ENCODE measurements at regions not wholly inside any gene's neighbourhood (a gene's known extent, or its start where the extent isn't known, plus 50 kb on each side); places are given as distances from the start of the nearest gene placed in this dataset.
A peak's percentile ranks its signal among the peaks of the same experiment; 100 is the strongest.

DNA sequence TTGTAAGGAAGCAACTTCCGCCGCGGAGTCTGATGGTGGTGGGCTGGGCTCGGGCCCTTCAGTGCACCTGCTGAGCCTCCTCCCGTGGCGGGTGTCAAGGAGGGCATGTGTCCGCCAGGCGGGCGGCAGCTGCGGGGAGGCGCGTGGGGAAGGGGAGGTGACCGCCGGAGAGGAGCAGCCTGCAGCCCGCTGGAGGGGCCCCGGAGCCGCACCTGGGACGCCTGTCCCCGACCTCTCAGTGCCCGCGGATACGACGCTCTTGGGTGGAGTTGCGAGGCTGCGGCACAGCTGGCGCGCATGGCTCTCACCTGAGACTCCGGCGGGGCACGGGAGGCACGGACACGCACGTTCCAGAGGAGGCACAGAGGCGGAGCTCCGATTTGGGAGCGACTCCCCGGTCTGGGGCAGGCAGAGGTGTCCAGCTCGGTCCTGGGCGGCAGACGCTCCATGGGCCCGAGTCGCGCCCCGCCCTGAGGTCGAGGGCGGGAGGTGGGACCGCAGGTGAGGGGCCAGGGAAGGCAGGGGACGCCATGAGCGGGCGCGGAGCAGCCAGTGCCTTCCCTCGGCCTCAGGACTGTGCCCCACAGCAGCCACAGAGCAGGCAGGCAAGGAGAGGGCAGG lies 50.2 kb upstream of the PRR20G start:
- no peak overlapping the region for H3K27ac Mint-ChIP-seq
- TF ChIP-seq, protein P1, sequence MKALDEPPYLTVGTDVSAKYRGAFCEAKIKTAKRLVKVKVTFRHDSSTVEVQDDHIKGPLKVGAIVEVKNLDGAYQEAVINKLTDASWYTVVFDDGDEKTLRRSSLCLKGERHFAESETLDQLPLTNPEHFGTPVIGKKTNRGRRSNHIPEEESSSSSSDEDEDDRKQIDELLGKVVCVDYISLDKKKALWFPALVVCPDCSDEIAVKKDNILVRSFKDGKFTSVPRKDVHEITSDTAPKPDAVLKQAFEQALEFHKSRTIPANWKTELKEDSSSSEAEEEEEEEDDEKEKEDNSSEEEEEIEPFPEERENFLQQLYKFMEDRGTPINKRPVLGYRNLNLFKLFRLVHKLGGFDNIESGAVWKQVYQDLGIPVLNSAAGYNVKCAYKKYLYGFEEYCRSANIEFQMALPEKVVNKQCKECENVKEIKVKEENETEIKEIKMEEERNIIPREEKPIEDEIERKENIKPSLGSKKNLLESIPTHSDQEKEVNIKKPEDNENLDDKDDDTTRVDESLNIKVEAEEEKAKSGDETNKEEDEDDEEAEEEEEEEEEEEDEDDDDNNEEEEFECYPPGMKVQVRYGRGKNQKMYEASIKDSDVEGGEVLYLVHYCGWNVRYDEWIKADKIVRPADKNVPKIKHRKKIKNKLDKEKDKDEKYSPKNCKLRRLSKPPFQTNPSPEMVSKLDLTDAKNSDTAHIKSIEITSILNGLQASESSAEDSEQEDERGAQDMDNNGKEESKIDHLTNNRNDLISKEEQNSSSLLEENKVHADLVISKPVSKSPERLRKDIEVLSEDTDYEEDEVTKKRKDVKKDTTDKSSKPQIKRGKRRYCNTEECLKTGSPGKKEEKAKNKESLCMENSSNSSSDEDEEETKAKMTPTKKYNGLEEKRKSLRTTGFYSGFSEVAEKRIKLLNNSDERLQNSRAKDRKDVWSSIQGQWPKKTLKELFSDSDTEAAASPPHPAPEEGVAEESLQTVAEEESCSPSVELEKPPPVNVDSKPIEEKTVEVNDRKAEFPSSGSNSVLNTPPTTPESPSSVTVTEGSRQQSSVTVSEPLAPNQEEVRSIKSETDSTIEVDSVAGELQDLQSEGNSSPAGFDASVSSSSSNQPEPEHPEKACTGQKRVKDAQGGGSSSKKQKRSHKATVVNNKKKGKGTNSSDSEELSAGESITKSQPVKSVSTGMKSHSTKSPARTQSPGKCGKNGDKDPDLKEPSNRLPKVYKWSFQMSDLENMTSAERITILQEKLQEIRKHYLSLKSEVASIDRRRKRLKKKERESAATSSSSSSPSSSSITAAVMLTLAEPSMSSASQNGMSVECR (CRISPR knock-in tag; IDR thresholded peaks at IDR 0.05; ENCODE audit: borderline replicate concordance) = no peak
- TF ChIP-seq NR1H2 (CRISPR knock-in tag; IDR thresholded peaks at IDR 0.05) (no peak), FOXP1 (CRISPR knock-in tag; IDR thresholded peaks at IDR 0.05; ENCODE audit: borderline replicate concordance) (no peak), TP53 (CRISPR knock-in tag; IDR thresholded peaks at IDR 0.05) (no peak), FOXK1 (CRISPR knock-in tag; IDR thresholded peaks at IDR 0.05) (no peak), PRRX2 (CRISPR knock-in tag; IDR thresholded peaks at IDR 0.05) (no peak), SMAD3 (CRISPR knock-in tag; IDR thresholded peaks at IDR 0.05; ENCODE audit: borderline replicate concordance) (no peak), CBFB (CRISPR knock-in tag; IDR thresholded peaks at IDR 0.05; ENCODE audit: low read depth) (no peak)
- TF ChIP-seq, protein P2, sequence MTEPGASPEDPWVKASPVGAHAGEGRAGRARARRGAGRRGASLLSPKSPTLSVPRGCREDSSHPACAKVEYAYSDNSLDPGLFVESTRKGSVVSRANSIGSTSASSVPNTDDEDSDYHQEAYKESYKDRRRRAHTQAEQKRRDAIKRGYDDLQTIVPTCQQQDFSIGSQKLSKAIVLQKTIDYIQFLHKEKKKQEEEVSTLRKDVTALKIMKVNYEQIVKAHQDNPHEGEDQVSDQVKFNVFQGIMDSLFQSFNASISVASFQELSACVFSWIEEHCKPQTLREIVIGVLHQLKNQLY (CRISPR knock-in tag; IDR thresholded peaks at IDR 0.05) = no peak
- H3K4me3 Mint-ChIP-seq = peak overlapping the region; percentile 46
- DNase-seq (ENCODE audit: low spot score) (peak; percentile 24), ATAC-seq (peak; percentile 38)
- peaks cover 31% of the 10 kb centered on the region for H3K9me3 Mint-ChIP-seq
- POLR2A ChIA-PET = no interaction called here
- H3K36me3 Mint-ChIP-seq = peaks cover 3% of the 10 kb centered on the region; the same call in 1 of the 2 replicates
- H3K27me3 Mint-ChIP-seq (ENCODE audit: low read depth) = peaks cover 32% of the 10 kb centered on the region
- CTCF ChIA-PET = interaction anchor here (1.0 to 1.4 kb wide), 2 partner anchors 91 to 118 kb away, joined by 3 to 6 read pairs; no protein-coding TSS in a partner anchor
- H3K4me1 Mint-ChIP-seq = peaks cover 6% of the 10 kb centered on the region

Data from WTC11 (cell line).